T47D (cell line): ENCODE measurements at regions not wholly inside any gene's neighbourhood (a gene's known extent, or its start where the extent isn't known, plus 50 kb on each side); places are given as distances from the start of the nearest gene placed in this dataset.
"Not testable (repeated sequence)": the region's sequence is repeated elsewhere in the genome, so short reads cannot be mapped to it uniquely, and the experiment has no call there.

Experiments used
- DNase-seq, 2 experiments: peaks; one replicate each; pipeline versions ENCODE4 v3.0.0 to v3.0.0-alpha.2; 2011 to 2012; ENCODE audit warnings: low read depth in 1 of 2, low spot score in 1 of 2
- JUND ChIP-seq: IDR thresholded peaks from 2 replicates; pipeline ENCODE4 v1.6.1; 2012; ENCODE audit warnings: low read depth
- in situ Hi-C: cut with HindIII; loops from 2 replicates; pipeline ENCODE4 v1.10.0; 2016; ENCODE audit warnings: low sequenced_read_pairs, low pct_unique_long_range_greater_than_20kb

GRCh38 chr14:27234331-27234730, 636.5 kb upstream of the NOVA1 start:
- TF ChIP-seq JUND: no peak
- in situ Hi-C loops: no loop called here
- DNase-seq: no peak

DNA sequence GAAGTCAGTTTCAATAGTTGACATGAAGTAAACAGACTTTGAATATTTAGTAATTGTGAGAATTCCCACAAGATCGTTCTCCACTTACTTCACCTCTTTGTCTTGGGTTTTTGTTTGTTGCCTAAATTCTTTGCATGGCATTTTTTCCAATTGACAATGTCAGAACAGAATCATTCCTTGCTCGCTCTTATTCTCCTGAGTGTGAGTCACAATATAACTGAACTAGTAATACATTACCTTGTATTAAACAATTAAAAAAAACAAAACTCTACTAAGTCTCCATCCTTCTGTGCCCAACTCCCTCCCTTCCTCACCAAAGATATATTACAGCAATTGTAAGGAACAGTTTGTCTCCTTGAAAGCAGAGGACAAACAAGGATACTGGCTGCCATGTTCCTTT, 638.8 kb upstream of the NOVA1 start:
- in situ Hi-C loops: no loop called here
- TF ChIP-seq JUND: no peak
- no peak for DNase-seq

DNA sequence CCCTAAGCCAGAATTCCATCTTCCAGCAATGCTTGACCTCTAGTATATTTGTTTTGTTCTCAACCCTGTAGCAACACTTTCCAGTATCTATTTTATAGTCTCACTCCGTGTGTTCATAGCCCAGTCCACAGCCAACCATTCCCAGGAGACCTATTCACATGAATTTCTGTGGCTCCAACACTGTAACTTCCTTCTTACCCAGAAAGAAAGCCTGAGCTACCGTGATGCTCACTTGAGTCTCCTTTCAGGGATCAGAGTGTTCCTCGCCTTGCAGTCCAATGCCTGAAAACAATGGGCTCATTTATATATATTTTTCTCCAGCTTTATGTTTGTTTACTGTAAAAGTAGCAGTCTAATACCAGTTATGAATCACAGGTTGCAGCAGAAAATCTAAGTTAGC, 645.0 kb upstream of the NOVA1 start:
- in situ Hi-C loops: no loop called here
- no peak for TF ChIP-seq JUND
- no peak for DNase-seq

GRCh38 chr14:27243365-27243764, 645.5 kb upstream of the NOVA1 start:
- no peak for DNase-seq
- in situ Hi-C loops: no loop called here
- TF ChIP-seq JUND: no peak

- in situ Hi-C loops: no loop called here
- no peak for TF ChIP-seq JUND
- DNase-seq: no peak
Measured at GRCh38 chr14:27245947-27246346, 648.1 kb upstream of the NOVA1 start.

DNA sequence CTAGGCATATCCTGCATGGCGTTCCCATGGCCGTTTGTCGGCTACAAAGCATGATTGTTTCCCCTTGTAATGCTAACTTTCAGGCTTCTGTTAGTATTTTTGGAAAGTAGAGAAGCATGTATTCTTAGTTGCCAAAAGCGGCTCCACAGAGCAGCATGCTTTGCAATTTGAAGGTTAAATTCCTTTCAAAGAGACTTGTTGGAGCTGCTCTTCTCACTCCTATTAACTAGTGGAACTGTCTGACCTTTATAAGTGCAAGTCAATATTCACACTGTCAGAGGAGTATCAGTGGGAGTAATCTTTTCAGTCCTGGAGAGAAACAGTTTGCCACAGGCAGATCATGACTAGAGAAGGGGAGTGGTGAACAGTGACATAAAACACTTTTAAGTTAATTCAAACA, 656.1 kb upstream of the NOVA1 start:
- TF ChIP-seq JUND: no peak
- DNase-seq: no peak

DNA sequence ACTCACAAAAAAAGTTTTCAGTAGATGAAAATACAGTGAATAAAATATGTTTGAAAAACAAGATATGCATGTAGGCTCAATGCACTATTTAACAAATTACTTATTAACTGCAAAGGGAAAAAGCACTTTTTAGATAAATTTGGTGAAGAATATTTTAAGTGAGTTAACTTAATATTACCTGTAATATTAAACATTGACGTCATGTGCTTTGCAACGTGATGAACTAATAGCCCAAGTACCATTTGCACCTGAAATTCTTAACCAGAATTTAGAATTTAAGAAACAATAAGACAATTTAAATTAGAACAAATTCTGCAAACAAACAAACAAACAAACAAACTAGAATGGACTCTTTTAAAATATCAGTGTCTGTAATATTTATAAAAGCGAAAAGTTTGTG, 659.0 kb upstream of the NOVA1 start:
- in situ Hi-C loops: no loop called here
- DNase-seq: no peak
- no peak for TF ChIP-seq JUND

More for the DNA sequence above, 656.1 kb upstream of the NOVA1 start:
- in situ Hi-C loops: no loop called here

GRCh38 chr14:27267876-27268275, 670.0 kb upstream of the NOVA1 start:
- TF ChIP-seq JUND: no peak
- DNase-seq: no peak
- in situ Hi-C loops: no loop called here

- in situ Hi-C loops: no loop called here
- no peak for TF ChIP-seq JUND
- no peak for DNase-seq
Measured at GRCh38 chr14:27270716-27271115, 672.9 kb upstream of the NOVA1 start.

DNA sequence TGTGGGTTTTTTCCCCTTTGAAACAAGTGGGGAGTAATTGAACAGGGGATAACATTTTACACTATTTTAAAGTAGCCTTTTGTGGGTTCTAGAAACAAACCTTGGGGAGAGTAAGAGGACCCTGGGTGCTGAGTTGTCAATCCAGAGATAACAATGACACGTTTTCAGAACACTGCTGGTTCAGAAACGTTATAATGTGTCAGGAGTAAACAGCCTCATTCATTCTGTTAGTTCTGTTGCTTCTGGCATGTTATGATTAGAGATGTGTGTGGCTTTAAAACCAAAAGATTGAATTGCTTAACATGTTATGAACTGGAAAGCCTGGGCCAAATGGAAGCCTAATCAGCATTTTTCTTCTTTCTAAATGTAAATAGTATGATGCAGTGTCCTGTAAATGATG, 680.5 kb upstream of the NOVA1 start:
- no peak for DNase-seq
- TF ChIP-seq JUND: no peak
- in situ Hi-C loops: no loop called here

GRCh38 chr14:27305441-27305945, 707.7 kb upstream of the NOVA1 start:
- in situ Hi-C loops: no loop called here
- DNase-seq: no peak
- TF ChIP-seq JUND: no peak

- in situ Hi-C loops, DNase-seq: not testable (repeated sequence)
Measured at GRCh38 chr14:27312730-27313129, 714.9 kb upstream of the NOVA1 start.

DNA sequence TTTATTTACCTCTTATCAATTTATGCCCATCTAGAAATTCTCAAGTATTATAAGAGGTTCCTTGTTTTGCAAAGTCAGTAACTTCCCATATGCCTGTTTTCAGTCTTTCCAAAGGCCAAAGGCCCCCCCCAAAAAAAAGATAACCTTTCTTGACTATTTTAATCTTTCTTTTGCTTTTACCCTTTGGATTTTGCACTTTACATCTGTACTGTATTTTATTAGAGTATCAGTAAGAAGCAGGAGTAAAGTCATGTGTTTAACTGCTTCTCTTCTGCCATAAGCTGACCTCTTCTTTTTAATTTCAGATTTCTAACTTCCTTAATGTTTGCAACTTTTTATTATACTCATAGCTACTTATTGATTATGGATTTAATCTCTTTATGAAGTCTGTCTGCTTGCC, 716.4 kb upstream of the NOVA1 start:
- in situ Hi-C loops: no loop called here
- DNase-seq: no peak
- TF ChIP-seq JUND: no peak

DNA sequence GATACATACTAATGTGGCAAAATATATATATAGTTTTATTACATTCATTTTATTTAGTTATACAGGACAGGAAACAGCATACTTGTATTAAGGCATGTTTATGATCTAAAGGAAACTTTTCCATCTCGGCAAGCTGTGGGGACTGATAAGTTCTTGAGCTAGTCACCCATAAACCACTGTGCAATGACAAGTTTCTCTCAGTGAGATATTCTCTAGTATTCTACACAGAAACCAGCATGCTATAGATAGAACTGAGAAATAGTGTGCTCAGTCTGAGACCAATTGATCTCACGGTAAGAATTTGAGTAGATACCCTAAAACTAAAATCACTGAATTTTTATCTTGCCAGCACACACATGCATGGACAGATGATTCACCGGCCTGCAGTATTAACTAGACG, 717.6 kb upstream of the NOVA1 start:
- in situ Hi-C loops: no loop called here
- no peak for TF ChIP-seq JUND
- DNase-seq: no peak
